Activated T-cell treated with anti-CD3 and anti-CD28 coated beads, Interleukin-2, amount 50 U/mL, for 48 hours (primary cell): ENCODE measurements at regions not wholly inside any gene's neighbourhood (a gene's known extent, or its start where the extent isn't known, plus 50 kb on each side); places are given as distances from the start of the nearest gene placed in this dataset.
"Not testable (repeated sequence)": the region's sequence is repeated elsewhere in the genome, so short reads cannot be mapped to it uniquely, and the experiment has no call there.

Experiments used
- DNase-seq, 2 experiments: peaks; one replicate each; pipeline ENCODE4 v3.0.0-alpha.2; 2020

- DNase-seq, result no peak
Observed at GRCh38 chr2:145749556-145749955, 1229.6 kb upstream of the ZEB2 start.

DNA sequence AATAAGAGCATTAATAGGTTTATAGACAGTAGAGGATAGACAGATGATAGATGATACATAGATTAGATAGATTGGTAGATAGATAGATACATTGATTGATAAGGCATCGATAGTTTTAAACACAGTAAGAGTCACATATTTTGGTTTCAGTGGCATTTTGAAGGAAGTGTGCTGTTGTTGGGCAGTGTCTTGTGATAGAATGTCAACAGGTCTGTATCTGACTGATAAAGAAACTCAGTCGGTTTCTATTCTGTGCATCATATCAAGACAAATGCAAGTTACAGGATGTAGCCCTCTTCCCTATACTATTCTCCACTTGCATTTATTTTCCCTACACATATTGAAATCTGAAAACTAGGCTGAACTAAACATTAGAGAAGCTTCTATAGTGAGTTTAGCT, 1229.0 kb upstream of the ZEB2 start:
- DNase-seq, result no peak

DNA sequence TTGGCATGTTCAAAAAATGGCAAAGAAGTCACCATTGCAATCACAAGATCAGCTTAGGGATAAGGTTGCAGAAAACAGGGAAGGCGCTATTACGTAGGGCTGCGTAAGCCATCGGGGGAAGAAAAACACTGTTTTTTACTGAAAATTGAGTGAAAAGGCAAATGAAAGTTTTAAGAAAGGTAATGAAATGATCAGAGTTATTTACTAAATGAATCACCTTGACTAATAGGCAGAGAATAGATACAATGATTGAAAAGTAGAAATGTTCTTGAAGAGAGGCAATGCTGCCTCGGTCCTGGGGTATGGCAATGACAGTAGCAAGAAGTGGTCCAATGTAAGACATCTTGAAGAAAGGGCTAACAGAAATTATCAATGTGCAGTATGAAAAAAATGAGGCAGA, 1227.8 kb upstream of the ZEB2 start:
- DNase-seq, result no peak

DNA sequence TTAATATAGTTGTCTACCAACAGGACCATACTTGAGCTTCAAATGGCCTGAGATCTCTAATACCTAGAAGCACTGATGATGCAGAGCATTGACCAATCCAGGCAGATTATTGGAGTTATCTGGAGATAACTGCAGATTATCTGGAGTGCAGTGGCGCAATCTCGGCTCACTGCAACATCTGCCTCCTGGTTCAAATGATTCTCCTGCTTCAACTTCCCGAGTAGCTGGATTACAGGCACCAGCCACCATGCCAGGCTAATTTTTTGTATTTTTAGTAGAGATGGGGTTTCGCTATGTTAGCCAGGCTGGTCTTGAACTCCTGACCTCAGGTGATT, 1225.4 kb upstream of the ZEB2 start:
- not testable (repeated sequence) for DNase-seq

GRCh38 chr2:145744541-145745386, 1224.8 kb upstream of the ZEB2 start:
- DNase-seq, result no peak

DNA sequence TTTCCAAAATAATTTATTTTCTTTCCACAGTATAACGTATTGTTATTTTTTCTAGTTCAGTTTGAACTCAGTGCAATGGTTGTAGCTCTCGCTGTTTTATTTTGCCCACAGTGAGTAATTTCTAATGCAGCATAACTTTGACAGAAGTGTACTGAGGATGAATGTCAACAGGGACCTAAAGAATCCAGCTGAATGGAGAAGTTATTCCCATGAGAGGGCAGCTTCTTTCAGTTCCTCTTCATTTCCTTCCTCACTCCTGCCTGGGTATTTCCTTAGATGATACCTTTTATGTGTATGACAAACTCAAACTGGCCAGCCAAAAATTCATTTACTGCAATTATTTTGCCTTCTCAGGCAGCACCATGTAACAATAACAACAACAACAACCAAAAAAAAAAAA, 1223.1 kb upstream of the ZEB2 start:
- no peak for DNase-seq

DNA sequence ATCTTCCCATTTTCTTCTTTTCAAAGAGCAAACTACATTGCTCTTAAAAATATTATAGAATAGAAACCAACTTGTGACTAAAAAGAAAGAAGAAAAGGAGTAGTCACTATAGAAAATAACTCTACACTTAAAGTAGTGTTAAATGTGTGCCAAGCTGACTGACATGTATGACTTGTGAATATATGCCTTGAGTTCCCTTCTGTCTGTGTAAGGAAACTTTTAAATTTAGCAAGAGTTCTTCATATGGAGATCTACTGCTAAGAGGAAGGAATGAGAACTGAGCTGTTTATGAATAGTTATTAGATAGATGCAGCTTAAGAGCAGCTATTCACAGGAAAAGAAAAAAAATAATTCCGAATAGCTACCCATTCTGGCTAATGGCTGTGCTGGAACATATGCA, 1221.7 kb upstream of the ZEB2 start:
- DNase-seq, result no peak

GRCh38 chr2:145741181-145741580, 1221.3 kb upstream of the ZEB2 start:
- no peak for DNase-seq

DNA sequence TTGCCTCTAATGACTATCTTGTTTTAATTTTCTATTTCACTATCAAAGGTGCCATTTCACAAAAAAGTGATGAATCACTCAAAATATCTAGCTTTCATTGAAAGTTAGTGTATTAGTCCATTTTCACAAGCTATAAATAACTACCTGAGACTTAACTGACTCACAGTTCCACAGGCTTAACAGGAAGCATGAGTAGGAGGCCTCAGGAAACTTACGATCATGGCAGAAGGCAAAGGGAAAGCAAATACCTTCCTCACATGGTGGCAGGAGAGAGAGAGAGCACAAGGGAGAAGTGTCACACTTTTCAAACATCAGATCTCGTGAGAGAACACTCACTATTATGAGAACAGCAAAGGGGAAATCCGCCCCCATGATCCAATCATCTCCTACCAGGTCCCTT, 1220.4 kb upstream of the ZEB2 start:
- DNase-seq, result no peak

DNA sequence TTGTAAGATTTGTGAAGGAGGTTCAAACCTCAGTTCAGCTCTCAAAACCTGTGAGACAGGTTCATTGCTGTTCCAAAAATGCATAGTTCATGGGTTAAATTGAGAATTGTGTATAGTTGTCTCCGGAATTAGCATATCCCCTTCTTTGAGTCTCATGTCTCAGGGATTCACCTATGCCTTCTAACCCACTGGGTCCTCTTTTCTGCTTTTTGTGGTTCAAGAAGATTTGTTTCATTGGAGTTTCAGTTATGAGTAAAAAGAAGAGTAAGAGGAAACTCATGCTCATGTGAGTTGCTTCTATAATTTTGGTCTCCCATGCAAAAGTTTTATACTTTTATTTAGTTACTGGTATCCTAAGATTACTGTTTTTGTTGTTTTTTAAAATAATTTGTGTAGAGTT, 1219.8 kb upstream of the ZEB2 start:
- no peak for DNase-seq

DNA sequence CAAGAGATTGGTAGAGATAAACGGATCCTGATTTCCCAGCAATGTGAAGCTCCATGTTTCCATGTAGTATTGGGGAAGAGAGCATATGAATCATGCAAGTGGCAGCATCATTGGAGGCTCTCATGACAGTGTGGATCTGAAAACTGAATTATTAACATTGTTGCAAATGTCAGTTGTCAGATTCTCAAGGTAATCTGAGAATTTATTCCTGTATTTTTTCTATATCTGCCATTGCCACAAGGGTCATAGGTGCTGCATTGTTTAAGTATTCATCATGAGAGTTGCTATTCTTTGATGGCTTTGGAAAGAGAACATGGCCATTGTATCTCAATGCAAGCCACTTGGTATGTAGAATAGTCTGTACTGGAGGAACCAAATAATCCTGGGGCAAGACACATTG, 1217.0 kb upstream of the ZEB2 start:
- no peak for DNase-seq

DNA sequence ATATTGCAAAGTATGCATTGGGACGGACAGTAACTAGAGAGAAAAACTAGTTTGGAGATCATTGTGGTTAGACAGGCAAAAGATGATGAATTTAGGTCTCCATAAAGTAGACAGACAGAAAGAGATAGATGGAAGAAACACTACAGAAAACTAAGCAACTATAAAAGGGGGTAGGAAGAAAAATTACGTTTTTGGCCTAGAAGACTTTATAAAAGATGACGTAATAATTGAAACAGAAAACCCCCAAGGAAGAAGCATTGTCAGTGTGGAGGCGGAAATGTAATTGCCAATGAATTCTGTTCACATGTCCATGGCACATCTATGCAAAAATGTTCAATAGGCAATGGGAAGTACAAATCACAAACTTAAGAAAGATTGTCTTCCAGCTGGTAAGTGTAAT, 1211.5 kb upstream of the ZEB2 start:
- DNase-seq, result no peak

GRCh38 chr2:145729993-145730770, 1210.3 kb upstream of the ZEB2 start:
- no peak for DNase-seq

GRCh38 chr2:145729481-145729880, 1209.6 kb upstream of the ZEB2 start:
- no peak for DNase-seq

DNA sequence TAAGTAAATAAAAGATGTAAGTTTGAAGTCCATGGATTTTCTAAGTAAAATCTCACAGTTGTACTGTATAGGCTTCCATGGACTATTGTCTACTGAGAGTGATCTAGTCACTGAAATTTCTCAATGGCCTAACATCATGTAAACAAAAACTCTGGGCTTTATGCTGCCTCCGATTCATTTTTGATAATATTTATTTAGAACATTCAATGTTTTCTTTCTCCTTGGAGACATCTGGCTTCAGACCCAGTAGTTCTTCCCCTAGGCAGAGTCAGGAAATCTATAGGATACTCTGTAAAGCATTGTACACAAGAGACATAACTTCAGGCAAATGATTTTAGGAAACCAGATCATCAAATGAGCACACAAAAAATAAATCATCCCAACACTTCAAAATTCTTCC, 1208.6 kb upstream of the ZEB2 start:
- no peak for DNase-seq

DNA sequence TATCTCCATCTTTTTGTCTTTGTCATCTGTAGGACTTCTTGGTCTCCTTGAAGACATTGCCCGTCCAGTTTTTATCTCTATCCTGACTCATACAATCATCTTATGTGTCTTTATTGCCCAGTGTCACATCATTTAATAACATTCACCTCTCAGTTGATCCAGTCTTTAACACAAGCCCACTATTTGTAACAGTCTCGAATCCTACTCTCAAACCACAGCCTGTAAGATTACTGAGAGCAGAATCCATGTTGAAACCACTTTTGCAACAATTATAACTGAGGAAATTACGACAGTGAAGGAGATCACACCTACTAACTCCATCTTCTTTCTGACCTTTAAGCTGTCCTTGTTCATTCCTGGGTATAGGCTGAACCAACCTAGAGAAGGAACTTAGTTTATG, 1206.0 kb upstream of the ZEB2 start:
- no peak for DNase-seq

- DNase-seq, result no peak
Observed at GRCh38 chr2:145724311-145724898, 1204.5 kb upstream of the ZEB2 start.

- DNase-seq, result no peak
Observed at GRCh38 chr2:145723872-145724271, 1204.0 kb upstream of the ZEB2 start.

GRCh38 chr2:145721681-145722080, 1201.8 kb upstream of the ZEB2 start:
- no peak for DNase-seq

- no peak for DNase-seq
Observed at GRCh38 chr2:145715601-145716000, 1195.7 kb upstream of the ZEB2 start.

DNA sequence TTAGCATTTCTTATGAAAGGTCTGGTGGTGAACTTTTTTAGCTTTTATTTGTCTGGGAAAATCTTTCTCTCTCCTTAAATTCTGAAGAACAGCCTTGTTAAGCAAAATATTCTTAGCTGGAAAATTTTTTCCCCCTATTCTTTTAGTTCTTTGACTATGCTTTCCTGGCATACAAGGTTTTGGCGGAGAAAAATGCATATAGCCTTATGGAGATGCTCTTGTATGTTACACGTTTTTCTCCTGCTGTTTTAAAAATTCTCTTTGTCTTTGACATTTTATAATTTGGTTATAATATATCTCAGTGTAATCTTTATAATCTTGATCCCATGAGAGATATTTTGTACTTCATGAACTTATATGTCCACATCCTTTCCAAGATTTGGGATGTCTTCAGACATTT, 1190.4 kb upstream of the ZEB2 start:
- DNase-seq, result no peak

DNA sequence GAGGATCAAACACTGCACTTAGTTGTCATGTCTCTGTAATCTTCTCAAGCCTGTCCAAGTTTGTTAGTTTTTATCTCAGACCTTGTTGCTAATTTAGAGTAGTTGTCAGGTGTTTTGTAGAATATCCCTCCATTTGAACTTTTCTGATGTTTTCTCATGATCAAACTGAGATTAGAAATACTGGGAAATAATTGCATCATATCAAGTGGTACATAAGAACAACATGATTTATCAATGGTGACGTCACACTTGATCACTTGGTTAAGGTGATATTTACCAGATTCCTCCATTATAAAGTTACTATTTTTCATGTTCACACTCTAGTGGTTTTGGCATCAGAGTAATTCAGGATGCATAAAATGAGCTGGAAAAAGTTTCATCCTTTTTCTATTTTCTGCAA, 1182.4 kb upstream of the ZEB2 start:
- DNase-seq, result no peak

DNA sequence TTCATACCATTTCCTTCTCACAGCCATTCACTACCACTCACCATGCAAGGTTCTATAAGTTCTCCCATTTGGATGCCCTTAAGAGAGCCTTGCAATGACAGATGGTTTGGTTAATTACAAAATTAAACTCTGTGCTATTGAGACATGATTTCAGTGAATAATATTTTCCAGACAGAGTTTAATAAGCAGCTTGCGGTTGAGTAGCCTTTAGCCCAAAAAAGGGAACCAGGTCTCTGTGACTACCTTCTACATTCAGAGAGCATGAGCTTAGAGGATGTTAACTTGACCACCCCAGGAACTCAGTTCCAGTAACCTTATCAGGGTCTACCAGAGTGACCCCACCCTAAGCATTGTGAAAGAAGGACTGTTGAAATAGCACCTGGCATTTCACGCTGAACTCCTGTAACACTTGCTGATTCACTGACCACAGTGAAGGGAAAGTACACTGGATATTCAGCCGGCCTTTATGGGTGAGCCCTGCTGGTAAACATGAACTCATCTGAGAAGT, 1173.1 kb upstream of the ZEB2 start:
- DNase-seq, result no peak

GRCh38 chr2:145691659-145692058, 1171.7 kb upstream of the ZEB2 start:
- DNase-seq, result no peak
